SK-N-MC (cell line): ENCODE measurements at regions not wholly inside any gene's neighbourhood (a gene's known extent, or its start where the extent isn't known, plus 50 kb on each side); places are given as distances from the start of the nearest gene placed in this dataset.
"Not testable (repeated sequence)": the region's sequence is repeated elsewhere in the genome, so short reads cannot be mapped to it uniquely, and the experiment has no call there.

ENCODE experiments used
- DNase-seq: peaks from one replicate; pipeline ENCODE4 v3.0.0-alpha.2; 2011; ENCODE audit warnings: low read depth, low spot score
- H3K27ac ChIP-seq: fragments of 200-600 bp; sonication (generic); 2 replicates; pipeline ENCODE4 v1.5.1; 2016; ENCODE audit warnings: mixed run types
- H3K36me3 ChIP-seq: fragments of 200-600 bp; sonication (generic); 2 replicates; pipeline ENCODE4 v1.6.1; 2017; ENCODE audit warnings: antibody characterized with exemption, low read length, mixed read lengths; ENCODE audit not compliant: insufficient read depth
- H3K4me3 ChIP-seq: fragments of 200-600 bp; sonication (generic); 2 replicates; pipeline ENCODE4 v1.5.1; 2016
- H3K9ac ChIP-seq: fragments of 200-600 bp; sonication (generic); 2 replicates; pipeline ENCODE4 v1.8.0; 2017; ENCODE audit warnings: mixed run types, mixed read lengths; ENCODE audit not compliant: insufficient read length
- H3K9me3 ChIP-seq: fragments of 200-600 bp; sonication (generic); 2 replicates; pipeline ENCODE4 v1.6.1; 2017; ENCODE audit warnings: low read depth, mild to moderate bottlenecking, antibody characterized with exemption, low read length, moderate library complexity, mixed read lengths
- EZH2 ChIP-seq: fragments of 200-600 bp; sonication (generic); IDR thresholded peaks from one replicate; pipeline ENCODE4 v1.6.1; 2017; ENCODE audit warnings: antibody characterized with exemption
- FOXP2 ChIP-seq: optimal IDR thresholded peaks from 2 replicates; pipeline ENCODE3; 2011; ENCODE audit warnings: mild to moderate bottlenecking, moderate library complexity; ENCODE audit not compliant: insufficient read depth; ENCODE audit errors: extremely low read length, control extremely low read depth
- POLR2AphosphoS5 ChIP-seq: IDR thresholded peaks from 2 replicates; pipeline ENCODE4 v1.6.1; 2012; ENCODE audit warnings: mild to moderate bottlenecking, low read depth, low read length, borderline replicate concordance

GRCh38 chr7:84722086-84722485 is 464.8 kb downstream of the SEMA3D start:
- no peaks in the 10 kb centered on the region for H3K36me3 ChIP-seq
- no peak for DNase-seq
- TF ChIP-seq EZH2 (no peak), FOXP2 (no peak), POLR2AphosphoS5 (no peak)
- no peak overlapping the region for H3K9ac ChIP-seq
- no peaks in the 10 kb centered on the region for H3K9me3 ChIP-seq
- no peak overlapping the region for H3K27ac ChIP-seq
- H3K4me3 ChIP-seq = no peak overlapping the region

DNA sequence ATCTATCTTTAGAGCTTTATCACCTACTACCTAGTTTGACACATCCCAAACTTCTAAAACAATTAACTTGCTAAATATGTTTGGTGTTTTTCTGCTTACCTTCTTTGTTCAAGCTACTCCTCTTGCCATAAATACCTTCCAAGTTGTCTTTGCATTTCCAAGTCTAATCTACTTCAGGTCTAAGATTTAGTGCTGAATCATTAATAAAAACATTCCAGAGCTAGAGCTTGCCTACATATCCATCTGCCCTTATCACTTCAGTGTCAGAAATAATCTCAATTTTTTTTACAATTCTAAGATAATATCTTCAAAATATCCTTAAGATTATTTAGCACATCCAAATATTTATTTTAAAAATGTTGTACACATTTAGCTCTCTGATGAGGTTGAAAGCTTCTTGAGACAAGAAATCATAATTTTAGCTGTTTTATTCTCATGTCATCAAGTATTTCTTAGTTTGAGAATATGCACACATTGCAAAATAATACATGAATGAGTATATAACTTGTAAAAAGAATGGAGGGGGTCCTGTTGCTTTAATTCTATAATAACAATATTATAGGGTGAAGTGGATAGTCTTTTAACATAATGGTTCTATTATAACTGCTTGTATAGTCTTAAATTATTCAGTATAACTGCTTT is 466.3 kb downstream of the SEMA3D start:
- H3K9me3 ChIP-seq = no peaks in the 10 kb centered on the region
- H3K27ac ChIP-seq = no peak overlapping the region
- H3K36me3 ChIP-seq = no peaks in the 10 kb centered on the region
- H3K4me3 ChIP-seq = no peak overlapping the region
- no peak overlapping the region for H3K9ac ChIP-seq
- TF ChIP-seq EZH2 (no peak), FOXP2 (no peak)
- no peak for DNase-seq

DNA sequence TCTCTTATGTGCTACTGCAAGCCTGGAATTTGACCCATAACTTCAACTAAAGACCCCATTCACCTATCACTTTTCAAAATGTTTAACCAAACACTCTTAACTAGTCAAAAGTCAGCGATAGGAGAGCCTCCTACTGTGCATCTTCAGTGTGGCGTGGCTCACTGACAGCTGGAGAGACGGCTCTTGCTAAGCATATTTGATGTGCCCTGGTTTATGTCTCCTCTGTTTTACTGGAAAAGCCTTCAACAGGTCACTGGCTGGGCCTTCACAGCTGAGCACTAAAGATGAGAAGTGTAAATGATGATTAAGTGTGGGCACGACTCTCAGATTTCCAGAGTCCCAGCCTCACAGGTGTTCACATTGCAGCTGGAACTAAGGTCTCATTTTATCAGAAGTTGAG is 472.1 kb downstream of the SEMA3D start:
- TF ChIP-seq FOXP2 (no peak), EZH2 (no peak), POLR2AphosphoS5 (no peak)
- H3K36me3 ChIP-seq = no peaks in the 10 kb centered on the region
- H3K9ac ChIP-seq = no peak overlapping the region
- H3K27ac ChIP-seq = no peak overlapping the region
- no peaks in the 10 kb centered on the region for H3K9me3 ChIP-seq
- DNase-seq = no peak
- no peak overlapping the region for H3K4me3 ChIP-seq

DNA sequence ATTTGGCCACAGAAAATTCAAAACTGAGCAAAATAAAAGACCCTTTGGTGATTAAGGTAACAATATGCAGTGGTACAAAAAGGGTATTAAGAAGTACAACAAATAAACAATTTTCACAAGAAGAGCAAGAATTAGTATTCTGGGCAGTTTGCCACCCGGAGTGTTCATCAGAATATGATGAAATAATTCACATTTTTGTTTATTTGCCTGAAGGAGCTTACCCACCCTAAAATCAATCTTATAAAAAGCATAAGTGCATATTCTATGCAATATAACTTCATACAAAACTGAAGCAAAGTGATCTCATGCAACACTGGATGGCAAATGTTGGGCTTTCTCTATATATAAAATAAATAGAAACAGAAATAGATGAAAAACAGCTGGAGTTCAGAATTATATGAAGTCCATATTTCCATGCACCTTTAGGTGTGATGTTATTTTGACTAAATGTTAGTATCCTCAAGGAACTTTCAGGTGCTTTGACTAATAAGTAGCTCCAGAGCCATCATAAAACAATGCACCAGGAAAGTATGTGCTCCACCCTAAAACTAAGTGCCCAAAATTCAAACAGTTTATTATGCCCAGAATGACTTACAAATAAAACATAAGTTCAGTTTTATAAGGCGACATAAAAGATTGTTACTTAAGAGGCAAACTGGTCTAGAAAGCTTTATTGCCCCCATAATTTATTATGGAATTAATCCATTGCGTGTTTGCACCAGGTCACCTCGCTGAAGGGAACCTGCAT is 474.3 kb downstream of the SEMA3D start:
- no peak overlapping the region for H3K9ac ChIP-seq
- no peak overlapping the region for H3K27ac ChIP-seq
- no peak overlapping the region for H3K4me3 ChIP-seq
- DNase-seq = no peak
- TF ChIP-seq FOXP2 (no peak), POLR2AphosphoS5 (no peak), EZH2 (no peak)
- H3K9me3 ChIP-seq = no peaks in the 10 kb centered on the region
- no peaks in the 10 kb centered on the region for H3K36me3 ChIP-seq

DNA sequence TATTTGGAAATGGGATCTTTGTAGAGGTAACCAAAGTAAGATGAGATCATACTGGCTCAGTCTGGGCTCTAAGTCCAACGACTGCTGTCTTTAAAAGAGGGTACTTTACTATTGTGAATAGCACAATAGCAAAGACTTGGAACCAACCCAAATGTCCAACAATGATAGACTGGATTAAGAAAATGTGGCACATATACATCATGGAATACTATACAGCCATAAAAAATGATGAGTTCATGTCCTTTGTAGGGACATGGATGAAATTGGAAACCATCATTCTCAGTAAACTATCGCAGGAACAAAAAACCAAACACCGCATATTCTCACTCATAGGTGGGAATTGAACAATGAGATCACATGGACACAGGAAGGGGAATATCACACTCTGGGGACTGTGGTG is 476.3 kb downstream of the SEMA3D start:
- H3K36me3 ChIP-seq, H3K9ac ChIP-seq, H3K27ac ChIP-seq, H3K4me3 ChIP-seq, H3K9me3 ChIP-seq, DNase-seq: not testable (repeated sequence)

GRCh38 chr7:84705706-84706105 is 481.1 kb downstream of the SEMA3D start:
- Histone ChIP-seq H3K36me3 (no peaks in the 10 kb centered on the region), H3K27ac (no peak overlapping the region), H3K4me3 (no peak overlapping the region), H3K9me3 (no peaks in the 10 kb centered on the region), H3K9ac (no peak overlapping the region)
- no peak for TF ChIP-seq POLR2AphosphoS5
- no peak for TF ChIP-seq EZH2
- TF ChIP-seq FOXP2 = no peak
- no peak for DNase-seq

DNA sequence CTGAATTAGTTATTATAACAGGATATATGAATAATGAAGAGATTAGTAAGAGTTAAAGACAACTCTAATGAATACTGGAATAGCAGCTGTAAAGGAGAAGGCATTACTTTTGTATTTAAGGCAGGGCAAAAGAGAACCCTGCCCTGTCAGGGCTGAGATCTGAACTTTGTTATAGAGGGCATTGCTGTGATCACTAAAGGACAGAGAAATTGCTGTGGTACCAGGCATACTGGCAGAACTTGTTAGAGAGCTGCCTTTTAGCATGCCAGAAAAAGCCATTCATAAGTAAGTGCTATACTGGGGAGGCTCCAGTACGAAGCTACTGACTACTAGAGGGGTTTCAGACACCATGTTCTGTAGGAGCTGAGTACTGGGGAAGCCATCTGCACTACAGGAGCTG is 481.8 kb downstream of the SEMA3D start:
- TF ChIP-seq POLR2AphosphoS5 (no peak), FOXP2 (no peak), EZH2 (no peak)
- Histone ChIP-seq H3K4me3 (no peak overlapping the region), H3K27ac (no peak overlapping the region), H3K36me3 (no peaks in the 10 kb centered on the region), H3K9me3 (no peaks in the 10 kb centered on the region), H3K9ac (no peak overlapping the region)
- no peak for DNase-seq

DNA sequence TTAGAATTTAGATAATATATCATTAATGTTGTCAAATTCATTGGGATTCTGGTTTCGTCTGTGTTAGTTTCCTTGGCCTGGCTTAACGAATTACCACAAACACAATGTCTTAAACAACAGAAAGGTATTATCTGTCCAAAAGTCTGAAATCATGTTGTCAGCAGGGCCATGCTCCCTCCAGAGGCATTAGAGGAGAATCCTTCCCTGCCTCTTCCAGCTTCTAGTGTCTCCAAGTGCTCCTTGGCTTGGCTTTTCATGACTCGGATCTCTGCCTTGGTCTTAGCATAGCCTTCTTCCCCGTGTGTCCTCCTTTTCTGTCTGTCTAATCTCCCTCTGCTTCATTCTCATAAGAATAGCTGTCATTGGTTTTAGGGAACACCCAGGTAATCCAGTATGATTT is 482.5 kb downstream of the SEMA3D start:
- no peak overlapping the region for H3K27ac ChIP-seq
- H3K36me3 ChIP-seq = no peaks in the 10 kb centered on the region
- H3K9me3 ChIP-seq = no peaks in the 10 kb centered on the region
- no peak for DNase-seq
- no peak overlapping the region for H3K4me3 ChIP-seq
- TF ChIP-seq POLR2AphosphoS5 (no peak), FOXP2 (no peak), EZH2 (no peak)
- H3K9ac ChIP-seq = no peak overlapping the region

DNA sequence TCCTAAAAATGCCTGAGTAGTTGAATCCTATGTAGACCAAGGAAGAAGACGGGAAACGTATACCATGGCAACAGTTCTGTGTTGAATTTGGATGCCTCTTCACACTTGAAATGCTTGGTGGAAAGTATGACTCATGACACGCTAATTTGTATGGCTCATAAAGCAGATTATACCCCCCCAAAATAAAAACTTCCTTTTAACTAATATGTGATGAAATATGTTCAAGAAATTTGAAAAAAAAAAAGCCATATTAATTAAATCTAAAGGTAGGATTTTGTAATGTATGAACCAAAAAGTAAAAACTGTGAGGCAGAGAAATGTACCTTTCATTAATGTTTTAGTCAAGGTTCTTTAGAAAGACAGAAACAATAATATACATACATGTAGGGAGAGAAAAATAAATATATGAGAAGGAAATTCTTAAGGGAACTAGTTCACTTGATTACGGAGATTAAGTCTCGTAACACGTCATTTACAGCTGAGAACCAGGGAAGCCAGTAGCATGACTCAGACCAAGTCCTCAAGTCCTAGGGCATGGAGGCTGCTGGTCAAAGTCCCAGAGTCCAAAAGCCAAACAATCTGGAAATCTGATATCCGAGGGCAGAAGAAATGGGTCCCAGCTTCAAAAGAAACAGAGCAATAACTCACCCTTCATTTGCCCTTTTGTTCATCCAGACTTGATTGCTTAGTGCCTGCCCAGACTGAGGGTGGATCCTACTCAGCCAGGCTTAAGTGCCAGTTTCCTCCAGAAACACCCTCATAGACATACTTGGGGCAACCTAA is 485.1 kb downstream of the SEMA3D start:
- no peaks in the 10 kb centered on the region for H3K9me3 ChIP-seq
- peak; percentile 58 for DNase-seq
- H3K36me3 ChIP-seq = no peaks in the 10 kb centered on the region
- TF ChIP-seq FOXP2 (no peak), POLR2AphosphoS5 (no peak), EZH2 (no peak)
- no peak overlapping the region for H3K27ac ChIP-seq
- no peak overlapping the region for H3K9ac ChIP-seq
- H3K4me3 ChIP-seq = no peak overlapping the region
